MM.1S (cell line): ENCODE measurements at regions not wholly inside any gene's neighbourhood (a gene's known extent, or its start where the extent isn't known, plus 50 kb on each side); places are given as distances from the start of the nearest gene placed in this dataset.
"Not testable (repeated sequence)": the region's sequence is repeated elsewhere in the genome, so short reads cannot be mapped to it uniquely, and the experiment has no call there.

ENCODE experiments used
- DNase-seq: peaks from one replicate; pipeline ENCODE4 v3.0.0-alpha.2; 2015
- H2AFZ ChIP-seq: fragments of 300-600 bp; sonication (generic); 2 replicates; pipeline ENCODE4 v1.6.0; 2016; ENCODE audit warnings: antibody characterized with exemption, low read length
- H3F3A ChIP-seq: fragments of 300-600 bp; sonication (generic); 2 replicates; pipeline ENCODE4 v1.6.1; 2016; ENCODE audit warnings: mild to moderate bottlenecking, antibody characterized with exemption, low read length, moderate library complexity, mixed read lengths; ENCODE audit not compliant: insufficient read depth
- H3K27ac ChIP-seq: fragments of 300-600 bp; sonication (generic); 2 replicates; pipeline ENCODE4 v1.5.1; 2016; ENCODE audit warnings: mild to moderate bottlenecking, low read length
- H3K27me3 ChIP-seq: fragments of 300-600 bp; sonication (generic); replicated peaks from 2 replicates; pipeline ENCODE4 v1.6.0; 2016; ENCODE audit warnings: low read length; ENCODE audit not compliant: insufficient read depth
- H3K36me3 ChIP-seq: fragments of 300-600 bp; sonication (generic); replicated peaks from 2 replicates; pipeline ENCODE4 v1.6.1; 2016; ENCODE audit warnings: mild to moderate bottlenecking, low read length, mixed read lengths; ENCODE audit not compliant: insufficient read depth
- H3K4me1 ChIP-seq: fragments of 300-600 bp; sonication (generic); 2 replicates; pipeline ENCODE4 v1.6.1; 2016; ENCODE audit warnings: low read length, mixed read lengths
- H3K4me2 ChIP-seq: fragments of 300-600 bp; sonication (generic); 2 replicates; pipeline ENCODE4 v1.6.0; 2016; ENCODE audit warnings: low read depth, low read length
- H3K4me3 ChIP-seq: fragments of 300-600 bp; sonication (generic); 2 replicates; pipeline ENCODE4 v1.5.1; 2016; ENCODE audit warnings: low read length, mixed read lengths
- H3K79me2 ChIP-seq: fragments of 300-600 bp; sonication (generic); 2 replicates; pipeline ENCODE4 v1.6.1; 2016; ENCODE audit warnings: mixed run types, low read length, mixed read lengths
- H3K9ac ChIP-seq: fragments of 300-600 bp; sonication (generic); 2 replicates; pipeline ENCODE4 v1.6.1; 2016; ENCODE audit warnings: low read length, mixed read lengths
- H3K9me2 ChIP-seq: fragments of 300-600 bp; sonication (generic); replicated peaks from 2 replicates; pipeline ENCODE4 v1.6.1; 2016; ENCODE audit warnings: mild to moderate bottlenecking, low read length, mixed read lengths; ENCODE audit not compliant: insufficient read depth
- H3K9me3 ChIP-seq: fragments of 300-600 bp; sonication (generic); replicated peaks from 2 replicates; pipeline ENCODE4 v1.6.1; 2016; ENCODE audit warnings: mild to moderate bottlenecking, low read length, mixed read lengths; ENCODE audit not compliant: insufficient read depth
- H4K20me1 ChIP-seq: fragments of 300-600 bp; sonication (generic); 2 replicates; pipeline ENCODE4 v1.6.1; 2016; ENCODE audit warnings: mild to moderate bottlenecking, low read length, moderate library complexity, mixed read lengths; ENCODE audit not compliant: insufficient read depth
- EZH2 ChIP-seq: fragments of 300-600 bp; sonication (generic); optimal IDR thresholded peaks from 2 replicates; pipeline ENCODE3; 2017; ENCODE audit warnings: low read depth, mild to moderate bottlenecking, antibody characterized with exemption, low read length, mixed read lengths
- EZH2phosphoT487 ChIP-seq: fragments of 300-600 bp; sonication (generic); IDR thresholded peaks from 2 replicates; pipeline ENCODE4 v1.6.1; 2018; ENCODE audit warnings: antibody characterized with exemption, low read length
- TF ChIP-seq, protein P1 (sequence below): fragments of 300-600 bp; sonication (generic); IDR thresholded peaks from 2 replicates; pipeline ENCODE4 v1.5.1; 2016; ENCODE audit warnings: antibody characterized with exemption, low read length, mixed read lengths

- Histone ChIP-seq H3K4me3 (no peak overlapping the region), H3K36me3 (no peaks in the 10 kb centered on the region), H2AFZ (no peak overlapping the region), H3K9me2 (no peaks in the 10 kb centered on the region), H3F3A (no peaks in the 10 kb centered on the region), H3K79me2 (no peaks in the 10 kb centered on the region), H3K4me1 (no peaks in the 10 kb centered on the region), H3K9me3 (no peaks in the 10 kb centered on the region), H3K27ac (no peak overlapping the region), H4K20me1 (no peaks in the 10 kb centered on the region), H3K9ac (no peak overlapping the region), H3K4me2 (no peak overlapping the region), H3K27me3 (no peaks in the 10 kb centered on the region)
- DNase-seq, result no peak
- TF ChIP-seq EZH2, result no peak
- TF ChIP-seq, protein P1, sequence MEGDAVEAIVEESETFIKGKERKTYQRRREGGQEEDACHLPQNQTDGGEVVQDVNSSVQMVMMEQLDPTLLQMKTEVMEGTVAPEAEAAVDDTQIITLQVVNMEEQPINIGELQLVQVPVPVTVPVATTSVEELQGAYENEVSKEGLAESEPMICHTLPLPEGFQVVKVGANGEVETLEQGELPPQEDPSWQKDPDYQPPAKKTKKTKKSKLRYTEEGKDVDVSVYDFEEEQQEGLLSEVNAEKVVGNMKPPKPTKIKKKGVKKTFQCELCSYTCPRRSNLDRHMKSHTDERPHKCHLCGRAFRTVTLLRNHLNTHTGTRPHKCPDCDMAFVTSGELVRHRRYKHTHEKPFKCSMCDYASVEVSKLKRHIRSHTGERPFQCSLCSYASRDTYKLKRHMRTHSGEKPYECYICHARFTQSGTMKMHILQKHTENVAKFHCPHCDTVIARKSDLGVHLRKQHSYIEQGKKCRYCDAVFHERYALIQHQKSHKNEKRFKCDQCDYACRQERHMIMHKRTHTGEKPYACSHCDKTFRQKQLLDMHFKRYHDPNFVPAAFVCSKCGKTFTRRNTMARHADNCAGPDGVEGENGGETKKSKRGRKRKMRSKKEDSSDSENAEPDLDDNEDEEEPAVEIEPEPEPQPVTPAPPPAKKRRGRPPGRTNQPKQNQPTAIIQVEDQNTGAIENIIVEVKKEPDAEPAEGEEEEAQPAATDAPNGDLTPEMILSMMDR, result no peak
- no peak for TF ChIP-seq EZH2phosphoT487
Observed at GRCh38 chr3:152684279-152684678, 150.7 kb upstream of the P2RY1 start.

DNA sequence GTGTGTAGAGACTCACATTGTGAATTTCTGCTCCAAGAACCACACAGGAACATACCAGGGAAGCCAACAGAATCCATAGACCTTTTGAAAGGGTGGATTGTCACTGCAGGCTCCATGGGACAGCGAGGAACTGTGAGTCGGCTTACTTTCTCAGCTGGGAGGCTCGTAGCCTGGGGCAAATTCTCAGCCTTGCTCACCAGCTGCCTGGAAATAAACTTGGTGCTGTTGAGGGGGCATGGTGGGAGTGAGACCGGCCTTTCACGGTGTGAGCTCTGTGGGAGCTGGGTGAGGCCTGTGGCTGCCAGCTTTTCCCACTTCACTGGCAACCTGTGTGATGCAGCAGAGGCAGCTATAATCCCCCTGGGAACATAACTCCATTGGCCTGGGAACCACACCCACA, 146.6 kb upstream of the P2RY1 start:
- TF ChIP-seq EZH2, result no peak
- TF ChIP-seq, protein P1, result no peak
- no peak for TF ChIP-seq EZH2phosphoT487
- H3K9me3 ChIP-seq, result no peaks in the 10 kb centered on the region
- no peak for DNase-seq
- no peak overlapping the region for H2AFZ ChIP-seq
- H3K9me2 ChIP-seq, result no peaks in the 10 kb centered on the region
- H3K4me2 ChIP-seq, result no peak overlapping the region
- no peaks in the 10 kb centered on the region for H4K20me1 ChIP-seq
- no peaks in the 10 kb centered on the region for H3K79me2 ChIP-seq
- no peaks in the 10 kb centered on the region for H3F3A ChIP-seq
- no peaks in the 10 kb centered on the region for H3K27me3 ChIP-seq
- H3K36me3 ChIP-seq, result no peaks in the 10 kb centered on the region
- no peaks in the 10 kb centered on the region for H3K4me1 ChIP-seq
- no peak overlapping the region for H3K4me3 ChIP-seq
- H3K27ac ChIP-seq, result no peak overlapping the region
- no peak overlapping the region for H3K9ac ChIP-seq

DNA sequence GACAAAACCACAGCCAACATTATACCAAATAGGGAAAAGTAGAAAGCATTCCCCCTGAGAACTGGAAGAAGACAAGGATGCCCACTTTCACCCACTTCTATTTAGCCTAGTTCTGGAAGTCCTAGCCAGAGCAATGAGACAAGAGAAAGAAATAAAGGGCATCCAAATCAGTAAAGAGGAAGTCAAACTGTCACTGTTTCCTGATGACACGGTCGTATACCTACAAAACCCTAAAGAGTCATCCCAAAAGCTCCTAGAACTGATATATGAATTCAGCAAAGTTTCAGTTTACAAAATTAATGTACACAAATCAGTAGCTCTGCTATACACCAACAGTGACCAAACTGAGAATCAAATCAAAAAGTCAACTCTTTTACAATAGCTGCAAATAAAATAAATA, 142.6 kb upstream of the P2RY1 start:
- not testable (repeated sequence) for H3K79me2 ChIP-seq, DNase-seq, H3K4me1 ChIP-seq, H3K27ac ChIP-seq, H3F3A ChIP-seq, H4K20me1 ChIP-seq, H3K9me2 ChIP-seq, H3K4me3 ChIP-seq, H3K9ac ChIP-seq, H3K4me2 ChIP-seq, H3K27me3 ChIP-seq, H3K36me3 ChIP-seq, H3K9me3 ChIP-seq, H2AFZ ChIP-seq

DNA sequence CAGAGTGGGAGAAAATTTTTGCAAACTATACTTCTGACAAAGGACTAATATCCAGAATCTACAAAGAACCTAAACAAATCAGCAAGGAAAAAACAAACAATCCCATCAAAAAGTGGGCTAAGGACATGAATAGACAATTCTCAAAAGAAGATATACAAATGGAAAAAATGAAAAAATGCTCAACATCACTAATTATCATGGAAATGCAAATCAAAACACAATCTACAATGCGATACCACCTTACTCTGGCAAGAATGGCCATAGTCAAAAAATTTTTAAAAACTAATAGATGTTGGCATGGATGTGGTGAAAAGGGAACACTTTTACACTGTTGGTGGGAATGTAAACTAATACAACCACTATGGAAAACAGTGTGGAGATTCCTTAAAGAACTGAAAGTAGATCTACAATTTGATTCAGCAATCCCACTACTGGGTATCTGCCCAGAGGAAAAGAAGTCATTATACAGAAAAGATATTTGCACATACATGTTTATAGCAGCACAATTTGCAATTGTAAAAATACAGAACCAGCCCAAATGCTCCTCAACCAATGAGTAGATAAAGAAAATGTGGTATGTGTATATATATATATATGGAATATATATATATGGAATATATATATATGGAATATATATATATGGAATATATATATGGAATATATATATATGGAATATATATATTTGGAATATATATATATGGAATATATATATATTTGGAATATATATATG, 141.2 kb upstream of the P2RY1 start:
- H3F3A ChIP-seq, H3K9ac ChIP-seq, H4K20me1 ChIP-seq, H2AFZ ChIP-seq, H3K27me3 ChIP-seq, H3K27ac ChIP-seq, H3K36me3 ChIP-seq, H3K9me2 ChIP-seq, H3K4me1 ChIP-seq, H3K4me3 ChIP-seq, H3K79me2 ChIP-seq, DNase-seq, H3K9me3 ChIP-seq, H3K4me2 ChIP-seq: not testable (repeated sequence)
